ENCODE measurements at regions not wholly inside any gene's neighbourhood (a gene's known extent, or its start where the extent isn't known, plus 50 kb on each side); places are given as distances from the start of the nearest gene placed in this dataset.
A peak's percentile ranks its signal among the peaks of the same experiment; 100 is the strongest.

- Histone ChIP-seq H3K9ac (ENCODE audit: low read length) (no peak overlapping the region), H3K27ac (ENCODE audit: low read length) (no peak overlapping the region), H3K9me3 (ENCODE audit: low read length) (no peaks in the 10 kb centered on the region), H3K27me3 (ENCODE audit: insufficient read depth, low read depth, low read length) (no peaks in the 10 kb centered on the region), H3K4me3 (ENCODE audit: low read length) (no peak overlapping the region), H4K20me1 (ENCODE audit: insufficient read depth) (no peaks in the 10 kb centered on the region), H3K9me2 (ENCODE audit: insufficient read depth, low read length) (no peaks in the 10 kb centered on the region), H3F3A (ENCODE audit: insufficient read depth, low read length, poor library complexity, severe bottlenecking) (no peaks in the 10 kb centered on the region), H3K79me2 (replicated peaks; ENCODE audit: insufficient read depth, low read length) (no peaks in the 10 kb centered on the region), H2AFZ (ENCODE audit: low read depth, low read length) (no peak overlapping the region), H3K36me3 (ENCODE audit: insufficient read depth, low read length) (no peaks in the 10 kb centered on the region), H3K4me2 (ENCODE audit: low read length) (no peak overlapping the region)
- TF ChIP-seq SMC3 (conservative IDR thresholded peaks at IDR 0.05; ENCODE audit: poor library complexity) (no peak), EZH2 (IDR thresholded peaks at IDR 0.05; ENCODE audit: borderline replicate concordance, insufficient read depth, low read length, poor library complexity, severe bottlenecking) (no peak), MXI1 (conservative IDR thresholded peaks at IDR 0.05; ENCODE audit: poor library complexity, severe bottlenecking) (no peak), POLR2AphosphoS5 (IDR thresholded peaks at IDR 0.05) (no peak), RAD21 (conservative IDR thresholded peaks at IDR 0.05) (no peak), EP300 (conservative IDR thresholded peaks at IDR 0.05; ENCODE audit: poor library complexity, severe bottlenecking) (no peak), CTCF (IDR thresholded peaks at IDR 0.05; ENCODE audit: poor library complexity, severe bottlenecking) (no peak), TAF1 (IDR thresholded peaks at IDR 0.05; ENCODE audit: low read depth) (no peak)
- TF ChIP-seq, protein P1, sequence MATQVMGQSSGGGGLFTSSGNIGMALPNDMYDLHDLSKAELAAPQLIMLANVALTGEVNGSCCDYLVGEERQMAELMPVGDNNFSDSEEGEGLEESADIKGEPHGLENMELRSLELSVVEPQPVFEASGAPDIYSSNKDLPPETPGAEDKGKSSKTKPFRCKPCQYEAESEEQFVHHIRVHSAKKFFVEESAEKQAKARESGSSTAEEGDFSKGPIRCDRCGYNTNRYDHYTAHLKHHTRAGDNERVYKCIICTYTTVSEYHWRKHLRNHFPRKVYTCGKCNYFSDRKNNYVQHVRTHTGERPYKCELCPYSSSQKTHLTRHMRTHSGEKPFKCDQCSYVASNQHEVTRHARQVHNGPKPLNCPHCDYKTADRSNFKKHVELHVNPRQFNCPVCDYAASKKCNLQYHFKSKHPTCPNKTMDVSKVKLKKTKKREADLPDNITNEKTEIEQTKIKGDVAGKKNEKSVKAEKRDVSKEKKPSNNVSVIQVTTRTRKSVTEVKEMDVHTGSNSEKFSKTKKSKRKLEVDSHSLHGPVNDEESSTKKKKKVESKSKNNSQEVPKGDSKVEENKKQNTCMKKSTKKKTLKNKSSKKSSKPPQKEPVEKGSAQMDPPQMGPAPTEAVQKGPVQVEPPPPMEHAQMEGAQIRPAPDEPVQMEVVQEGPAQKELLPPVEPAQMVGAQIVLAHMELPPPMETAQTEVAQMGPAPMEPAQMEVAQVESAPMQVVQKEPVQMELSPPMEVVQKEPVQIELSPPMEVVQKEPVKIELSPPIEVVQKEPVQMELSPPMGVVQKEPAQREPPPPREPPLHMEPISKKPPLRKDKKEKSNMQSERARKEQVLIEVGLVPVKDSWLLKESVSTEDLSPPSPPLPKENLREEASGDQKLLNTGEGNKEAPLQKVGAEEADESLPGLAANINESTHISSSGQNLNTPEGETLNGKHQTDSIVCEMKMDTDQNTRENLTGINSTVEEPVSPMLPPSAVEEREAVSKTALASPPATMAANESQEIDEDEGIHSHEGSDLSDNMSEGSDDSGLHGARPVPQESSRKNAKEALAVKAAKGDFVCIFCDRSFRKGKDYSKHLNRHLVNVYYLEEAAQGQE (IDR thresholded peaks at IDR 0.05; ENCODE audit: borderline replicate concordance): no peak
Observed at GRCh38 chr16:55947366-55947765, 72.2 kb upstream of the CES5A start.

DNA sequence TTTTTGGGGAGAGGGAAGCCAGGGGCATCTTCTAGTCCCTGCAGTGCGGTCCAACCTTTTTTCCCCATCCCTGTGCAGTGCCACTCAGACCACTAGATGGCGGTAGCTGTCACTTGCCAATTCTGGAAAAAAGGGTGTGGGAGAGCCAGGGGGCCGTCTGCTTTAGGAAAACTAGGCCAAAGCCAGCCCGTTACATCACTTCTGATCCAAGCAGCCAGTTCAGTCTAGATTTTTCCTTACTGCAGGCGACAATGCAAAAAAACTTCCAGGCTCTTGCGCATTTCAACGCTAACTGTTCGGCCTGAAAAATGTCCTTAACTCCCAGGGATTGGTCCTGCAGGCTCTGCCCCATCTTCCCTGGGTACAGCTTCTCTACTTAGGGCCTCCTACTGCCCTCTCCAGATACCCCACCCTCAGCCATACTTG is 69.2 kb upstream of the CES5A start:
- Histone ChIP-seq H3K9me2 (ENCODE audit: insufficient read depth, low read length) (no peaks in the 10 kb centered on the region), H3K27ac (ENCODE audit: low read length) (no peak overlapping the region), H3K27me3 (ENCODE audit: insufficient read depth, low read depth, low read length) (no peaks in the 10 kb centered on the region), H4K20me1 (ENCODE audit: insufficient read depth) (no peaks in the 10 kb centered on the region), H3K9me3 (ENCODE audit: low read length) (peaks cover under 1% of the 10 kb centered on the region), H3K4me3 (ENCODE audit: low read length) (no peak overlapping the region), H3K79me2 (replicated peaks; ENCODE audit: insufficient read depth, low read length) (no peaks in the 10 kb centered on the region), H2AFZ (ENCODE audit: low read depth, low read length) (no peak overlapping the region), H3K36me3 (ENCODE audit: insufficient read depth, low read length) (no peaks in the 10 kb centered on the region), H3K4me2 (ENCODE audit: low read length) (no peak overlapping the region), H3K9ac (ENCODE audit: low read length) (no peak overlapping the region), H3F3A (ENCODE audit: insufficient read depth, low read length, poor library complexity, severe bottlenecking) (no peaks in the 10 kb centered on the region)
- TF ChIP-seq, protein P1 (IDR thresholded peaks at IDR 0.05; ENCODE audit: borderline replicate concordance): no peak
- TF ChIP-seq SMC3 (conservative IDR thresholded peaks at IDR 0.05; ENCODE audit: poor library complexity): peak; percentile 92
- peak; percentile 90 for TF ChIP-seq RAD21 (conservative IDR thresholded peaks at IDR 0.05)
- TF ChIP-seq EZH2 (IDR thresholded peaks at IDR 0.05; ENCODE audit: borderline replicate concordance, insufficient read depth, low read length, poor library complexity, severe bottlenecking): no peak
- no peak for TF ChIP-seq MXI1 (conservative IDR thresholded peaks at IDR 0.05; ENCODE audit: poor library complexity, severe bottlenecking)
- peak; percentile 89 for TF ChIP-seq CTCF (IDR thresholded peaks at IDR 0.05; ENCODE audit: poor library complexity, severe bottlenecking)

All from neural cell (in vitro differentiated cells).